ENCODE measurements at regions not wholly inside any gene's neighbourhood (a gene's known extent, or its start where the extent isn't known, plus 50 kb on each side); places are given as distances from the start of the nearest gene placed in this dataset.

GRCh38 chr10:23820792-23821191 is 381.9 kb downstream of the OTUD1 start:
- no peak for FAIRE-seq
- H2BK15ac ChIP-seq (ENCODE audit: low read length) = no peak overlapping the region
- CTCF ChIA-PET (ENCODE audit: partially characterized antibody) = no interaction called here
- TF ChIP-seq FOSL1 (IDR thresholded peaks at IDR 0.05; ENCODE audit: insufficient read depth, low read depth, low read length) (no peak), TCF12 (IDR thresholded peaks at IDR 0.05; ENCODE audit: low read depth, low read length) (no peak), YY1 (IDR thresholded peaks at IDR 0.05; ENCODE audit: low read depth, low read length) (no peak), RNF2 (IDR thresholded peaks at IDR 0.05; ENCODE audit: borderline replicate concordance, low read depth, low read length, missing control alignments, poor library complexity, severe bottlenecking) (no peak), SIN3A (conservative IDR thresholded peaks at IDR 0.05 in 1 of 2, IDR thresholded peaks at IDR 0.05 in 1 of 2; ENCODE audit: low read depth in 1 of 2, low read length in 2 of 2) (no peak), POU5F1 (IDR thresholded peaks at IDR 0.05; ENCODE audit: low read depth, low read length) (no peak), CHD1 (IDR thresholded peaks at IDR 0.05; ENCODE audit: low read depth, low read length) (no peak), MAFK (IDR thresholded peaks at IDR 0.05; ENCODE audit: low read depth, low read length) (no peak), GTF2F1 (IDR thresholded peaks at IDR 0.05; ENCODE audit: borderline replicate concordance, low read depth, low read length) (no peak), KDM5A (IDR thresholded peaks at IDR 0.05; ENCODE audit: low read length) (no peak), TEAD4 (IDR thresholded peaks at IDR 0.05; ENCODE audit: low read depth, low read length) (no peak)
- TF ChIP-seq, protein P1, sequence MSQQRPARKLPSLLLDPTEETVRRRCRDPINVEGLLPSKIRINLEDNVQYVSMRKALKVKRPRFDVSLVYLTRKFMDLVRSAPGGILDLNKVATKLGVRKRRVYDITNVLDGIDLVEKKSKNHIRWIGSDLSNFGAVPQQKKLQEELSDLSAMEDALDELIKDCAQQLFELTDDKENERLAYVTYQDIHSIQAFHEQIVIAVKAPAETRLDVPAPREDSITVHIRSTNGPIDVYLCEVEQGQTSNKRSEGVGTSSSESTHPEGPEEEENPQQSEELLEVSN (IDR thresholded peaks at IDR 0.05) = no peak
- TF ChIP-seq, protein P2, sequence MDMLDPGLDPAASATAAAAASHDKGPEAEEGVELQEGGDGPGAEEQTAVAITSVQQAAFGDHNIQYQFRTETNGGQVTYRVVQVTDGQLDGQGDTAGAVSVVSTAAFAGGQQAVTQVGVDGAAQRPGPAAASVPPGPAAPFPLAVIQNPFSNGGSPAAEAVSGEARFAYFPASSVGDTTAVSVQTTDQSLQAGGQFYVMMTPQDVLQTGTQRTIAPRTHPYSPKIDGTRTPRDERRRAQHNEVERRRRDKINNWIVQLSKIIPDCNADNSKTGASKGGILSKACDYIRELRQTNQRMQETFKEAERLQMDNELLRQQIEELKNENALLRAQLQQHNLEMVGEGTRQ (IDR thresholded peaks at IDR 0.05; ENCODE audit: low read length) = no peak

More at GRCh38 chr10:23820792-23821191, 381.9 kb downstream of the OTUD1 start:
- Histone ChIP-seq H2BK12ac (ENCODE audit: low read depth, low read length) (no peak overlapping the region), H3K14ac (ENCODE audit: insufficient read length) (no peak overlapping the region), H4K8ac (ENCODE audit: extremely low read depth, insufficient read depth, low read length) (no peak overlapping the region), H2BK120ac (replicated peaks; ENCODE audit: low read depth, low read length) (no peak overlapping the region), H3K4ac (replicated peaks; ENCODE audit: insufficient read length, low read depth, low read length) (no peak overlapping the region), H3K4me3 (ENCODE audit: extremely low read depth in 1 of 4, insufficient read depth in 2 of 4, low read depth in 3 of 4, low read length in 4 of 4) (no peak overlapping the region), H3K79me2 (ENCODE audit: control insufficient read depth in 1 of 2, insufficient read depth in 2 of 2, low read length in 2 of 2) (no peaks in the 10 kb centered on the region), H4K20me1 (replicated peaks in 1 of 2; ENCODE audit: control insufficient read depth in 1 of 2, insufficient read depth in 2 of 2, low read length in 2 of 2) (no peaks in the 10 kb centered on the region), H3K18ac (ENCODE audit: extremely low read depth, low read length) (no peak overlapping the region), H2BK5ac (ENCODE audit: low read depth, low read length) (no peak overlapping the region), H3K23ac (ENCODE audit: insufficient read length) (no peak overlapping the region), H3K27me3 (replicated peaks in 1 of 4; ENCODE audit: control insufficient read depth in 3 of 4, extremely low read depth in 1 of 4, insufficient read depth in 3 of 4, low read length in 3 of 4) (no peaks in the 10 kb centered on the region; a peak in 1 of 7 replicates), H2AK5ac (ENCODE audit: low read depth, low read length) (no peak overlapping the region), H3K23me2 (ENCODE audit: low read depth, low read length) (no peaks in the 10 kb centered on the region), H3K4me1 (replicated peaks in 1 of 4; ENCODE audit: control insufficient read depth in 3 of 4, insufficient read depth in 4 of 4, low read length in 3 of 4) (no peaks in the 10 kb centered on the region), H4K5ac (ENCODE audit: insufficient read length, low read depth, low read length) (no peak overlapping the region), H4K91ac (replicated peaks; ENCODE audit: insufficient read length, low read length) (no peak overlapping the region), H3K27ac (ENCODE audit: low read depth, low read length) (no peak overlapping the region), H3K36me3 (ENCODE audit: control insufficient read depth in 2 of 4, insufficient read depth in 4 of 4, low read length in 3 of 4) (no peaks in the 10 kb centered on the region), H3K4me2 (ENCODE audit: insufficient read depth in 1 of 2, low read depth in 2 of 2, low read length in 2 of 2) (no peak overlapping the region), H3K9ac (replicated peaks in 1 of 4; ENCODE audit: extremely low read depth in 1 of 4, low read depth in 3 of 4, low read length in 3 of 4) (no peak overlapping the region), H3K79me1 (ENCODE audit: low read depth, low read length) (no peaks in the 10 kb centered on the region), H3K56ac (replicated peaks; ENCODE audit: insufficient read length, low read depth, low read length) (no peak overlapping the region), H3K9me3 (ENCODE audit: insufficient read depth in 2 of 2, low read depth in 1 of 2, low read length in 1 of 2) (no peaks in the 10 kb centered on the region), H2BK20ac (ENCODE audit: low read length) (no peak overlapping the region), H2AFZ (ENCODE audit: low read length) (no peak overlapping the region)
- POLR2A ChIA-PET (ENCODE audit: partially characterized antibody) = no interaction called here
- WGBS, 2 experiments (ENCODE audit: extremely low coverage in 1 of 2, insufficient coverage in 1 of 2, insufficient read length in 1 of 2, insufficient replicate concordance in 2 of 2, low coverage in 1 of 2, low lambda C conversion rate in 2 of 2, missing lambda C conversion rate in 1 of 2) = 95% methylated on average over 3 of the region's 3 CpGs; no CpG with 5 or more reads in 1 of the 2 experiments
- no peak for DNase-seq (ENCODE audit: low read depth in 1 of 2, low spot score in 2 of 2)
